IMR-90 (cell line): ENCODE measurements at regions not wholly inside any gene's neighbourhood (a gene's known extent, or its start where the extent isn't known, plus 50 kb on each side); places are given as distances from the start of the nearest gene placed in this dataset.

Experiments used
- FOS ChIP-seq: fragments of 150-350 bp; IDR thresholded peaks from 2 replicates; pipeline ENCODE4 v1.6.1; 2016; ENCODE audit warnings: low read depth, low read length
- MAZ ChIP-seq: IDR thresholded peaks from 2 replicates; pipeline ENCODE4 v1.6.1; 2012; ENCODE audit warnings: low read depth, mild to moderate bottlenecking, low read length, improper control_type of control experiment, moderate library complexity, borderline replicate concordance
- POLR2A ChIP-seq: IDR thresholded peaks from 2 replicates; pipeline ENCODE4 v1.6.1; 2012; ENCODE audit warnings: mild to moderate bottlenecking, low read depth, low read length
- TF ChIP-seq, protein P1 (sequence below): conservative IDR thresholded peaks from 2 replicates; pipeline ENCODE4 v1.5.1; 2012; ENCODE audit warnings: mild to moderate bottlenecking, low read depth, low read length, improper control_type of control experiment

DNA sequence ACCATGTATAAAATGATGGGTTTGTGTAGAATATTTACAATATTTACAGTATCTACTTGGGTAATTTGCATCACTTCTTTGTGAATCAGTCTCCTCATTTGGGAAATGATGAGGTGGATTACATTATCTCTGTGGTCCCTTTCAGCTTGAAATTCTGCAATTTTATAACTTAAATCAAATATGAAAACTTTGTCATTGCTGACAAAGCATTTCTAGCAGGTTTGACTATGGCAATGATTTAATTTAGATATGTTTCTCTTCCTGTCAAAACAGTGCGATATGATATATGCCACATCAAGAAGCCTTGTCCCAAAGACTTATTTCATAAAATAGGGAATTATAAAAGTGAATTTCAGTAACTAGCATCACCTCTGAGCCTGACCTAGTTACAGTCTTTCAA lies 315.8 kb upstream of the MEIS2 start:
- TF ChIP-seq FOS: no peak
- TF ChIP-seq, protein P1, sequence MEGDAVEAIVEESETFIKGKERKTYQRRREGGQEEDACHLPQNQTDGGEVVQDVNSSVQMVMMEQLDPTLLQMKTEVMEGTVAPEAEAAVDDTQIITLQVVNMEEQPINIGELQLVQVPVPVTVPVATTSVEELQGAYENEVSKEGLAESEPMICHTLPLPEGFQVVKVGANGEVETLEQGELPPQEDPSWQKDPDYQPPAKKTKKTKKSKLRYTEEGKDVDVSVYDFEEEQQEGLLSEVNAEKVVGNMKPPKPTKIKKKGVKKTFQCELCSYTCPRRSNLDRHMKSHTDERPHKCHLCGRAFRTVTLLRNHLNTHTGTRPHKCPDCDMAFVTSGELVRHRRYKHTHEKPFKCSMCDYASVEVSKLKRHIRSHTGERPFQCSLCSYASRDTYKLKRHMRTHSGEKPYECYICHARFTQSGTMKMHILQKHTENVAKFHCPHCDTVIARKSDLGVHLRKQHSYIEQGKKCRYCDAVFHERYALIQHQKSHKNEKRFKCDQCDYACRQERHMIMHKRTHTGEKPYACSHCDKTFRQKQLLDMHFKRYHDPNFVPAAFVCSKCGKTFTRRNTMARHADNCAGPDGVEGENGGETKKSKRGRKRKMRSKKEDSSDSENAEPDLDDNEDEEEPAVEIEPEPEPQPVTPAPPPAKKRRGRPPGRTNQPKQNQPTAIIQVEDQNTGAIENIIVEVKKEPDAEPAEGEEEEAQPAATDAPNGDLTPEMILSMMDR: no peak
- TF ChIP-seq MAZ: no peak
- no peak for TF ChIP-seq POLR2A
